ENCODE measurements at regions not wholly inside any gene's neighbourhood (a gene's known extent, or its start where the extent isn't known, plus 50 kb on each side); places are given as distances from the start of the nearest gene placed in this dataset.

DNA sequence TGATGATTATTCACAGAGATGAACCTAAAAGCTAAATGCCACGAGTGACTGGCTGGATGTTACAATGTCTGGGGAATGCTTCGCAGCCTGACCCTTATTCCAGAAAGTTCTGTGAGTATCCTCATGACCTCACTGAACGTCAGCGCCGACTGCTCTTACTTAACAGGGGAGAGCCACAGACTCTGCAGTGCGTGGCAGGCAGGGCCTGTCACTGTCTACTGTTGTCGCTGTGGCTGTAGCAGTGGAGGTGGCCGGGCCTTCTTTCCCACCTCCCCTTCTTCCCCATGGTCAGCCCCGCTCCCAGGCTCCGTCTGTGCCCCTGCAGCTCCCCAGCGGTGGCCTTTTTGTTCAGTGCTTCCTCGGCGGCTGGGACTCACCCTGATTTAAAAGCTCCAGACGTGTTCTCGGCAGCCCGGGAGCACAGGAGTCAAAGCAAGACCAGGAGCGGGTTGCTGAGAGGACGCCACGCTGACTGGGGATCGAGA, 52.2 kb upstream of the TARBP1 start:
- in situ Hi-C loops (cut with HindIII; ENCODE audit: low sequenced_read_pairs), result no loop called here
- DNase-seq (ENCODE audit: low read depth, low spot score), result peak; percentile 57
- H3K4me3 ChIP-seq (ENCODE audit: low read depth, low read length), result no peak overlapping the region
- TF ChIP-seq, protein P1, sequence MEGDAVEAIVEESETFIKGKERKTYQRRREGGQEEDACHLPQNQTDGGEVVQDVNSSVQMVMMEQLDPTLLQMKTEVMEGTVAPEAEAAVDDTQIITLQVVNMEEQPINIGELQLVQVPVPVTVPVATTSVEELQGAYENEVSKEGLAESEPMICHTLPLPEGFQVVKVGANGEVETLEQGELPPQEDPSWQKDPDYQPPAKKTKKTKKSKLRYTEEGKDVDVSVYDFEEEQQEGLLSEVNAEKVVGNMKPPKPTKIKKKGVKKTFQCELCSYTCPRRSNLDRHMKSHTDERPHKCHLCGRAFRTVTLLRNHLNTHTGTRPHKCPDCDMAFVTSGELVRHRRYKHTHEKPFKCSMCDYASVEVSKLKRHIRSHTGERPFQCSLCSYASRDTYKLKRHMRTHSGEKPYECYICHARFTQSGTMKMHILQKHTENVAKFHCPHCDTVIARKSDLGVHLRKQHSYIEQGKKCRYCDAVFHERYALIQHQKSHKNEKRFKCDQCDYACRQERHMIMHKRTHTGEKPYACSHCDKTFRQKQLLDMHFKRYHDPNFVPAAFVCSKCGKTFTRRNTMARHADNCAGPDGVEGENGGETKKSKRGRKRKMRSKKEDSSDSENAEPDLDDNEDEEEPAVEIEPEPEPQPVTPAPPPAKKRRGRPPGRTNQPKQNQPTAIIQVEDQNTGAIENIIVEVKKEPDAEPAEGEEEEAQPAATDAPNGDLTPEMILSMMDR (IDR thresholded peaks at IDR 0.05; ENCODE audit: low read depth, low read length), result no peak

DNA sequence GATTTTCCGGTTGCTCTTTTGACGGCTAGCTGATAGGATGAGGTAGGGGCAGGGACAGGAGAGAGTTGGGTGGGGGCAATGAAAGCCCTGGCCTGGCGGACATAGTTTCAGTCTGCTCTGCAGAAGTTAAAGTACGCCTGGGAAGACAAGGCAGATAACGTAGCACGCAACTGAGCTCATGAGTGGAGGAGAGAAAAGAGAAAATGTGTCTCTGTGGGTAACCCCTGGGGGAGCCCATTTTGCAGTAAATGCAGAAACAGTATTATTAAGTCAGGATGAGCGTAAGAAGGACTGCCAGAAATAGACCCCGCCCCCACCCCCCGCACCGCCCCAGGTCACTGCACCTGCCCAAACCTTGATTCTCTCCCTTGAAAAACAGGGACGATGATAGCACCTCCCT, 51.7 kb upstream of the TARBP1 start:
- TF ChIP-seq, protein P1 (IDR thresholded peaks at IDR 0.05; ENCODE audit: low read depth, low read length), result no peak

GRCh38 chr1:234529950-234530237, 50.9 kb upstream of the TARBP1 start:
- DNase-seq (ENCODE audit: low read depth, low spot score), result no peak
- H3K4me3 ChIP-seq (ENCODE audit: low read depth, low read length), result no peak overlapping the region
- in situ Hi-C loops (cut with HindIII; ENCODE audit: low sequenced_read_pairs), result no loop called here
- TF ChIP-seq, protein P1 (IDR thresholded peaks at IDR 0.05; ENCODE audit: low read depth, low read length), result no peak

More for the DNA sequence above, 51.7 kb upstream of the TARBP1 start:
- in situ Hi-C loops (cut with HindIII; ENCODE audit: low sequenced_read_pairs), result no loop called here
- no peak overlapping the region for H3K4me3 ChIP-seq (ENCODE audit: low read depth, low read length)
- DNase-seq (ENCODE audit: low read depth, low spot score), result no peak

GRCh38 chr1:234529095-234529949, 50.3 kb upstream of the TARBP1 start:
- no peak for DNase-seq (ENCODE audit: low read depth, low spot score)
- no peak overlapping the region for H3K4me3 ChIP-seq (ENCODE audit: low read depth, low read length)
- in situ Hi-C loops (cut with HindIII; ENCODE audit: low sequenced_read_pairs), result no loop called here
- TF ChIP-seq, protein P1 (IDR thresholded peaks at IDR 0.05; ENCODE audit: low read depth, low read length), result no peak
